A549 (cell line): ENCODE measurements at regions not wholly inside any gene's neighbourhood (a gene's known extent, or its start where the extent isn't known, plus 50 kb on each side); places are given as distances from the start of the nearest gene placed in this dataset.
"Not testable (repeated sequence)": the region's sequence is repeated elsewhere in the genome, so short reads cannot be mapped to it uniquely, and the experiment has no call there.

Source experiments
- ATAC-seq, 2 experiments: fragments of 200-7000 bp in 1 of 2; fragments of >200 bp in 1 of 2; cut with Nextera tagmentation in 1 of 2; cut with Tn5 transposase in 1 of 2; 3 replicates each; pipeline versions ENCODE4 v1.8.0 to v1.9.1; 2018 to 2020; ENCODE audit warnings: mild to moderate bottlenecking in 1 of 2, moderate library complexity in 1 of 2
- CTCF ChIA-PET: fragments of 300-600 bp; sonication (Branson Sonifier 250); formaldehyde crosslinking; extraction: SDS; loops from one replicate; lab custom pipeline; 2021; ENCODE audit warnings: antibody characterized with exemption, inconsistent platforms; lab: Yijun Ruan, JAX
- POLR2A ChIA-PET: fragments of 350-600 bp; formaldehyde crosslinking; extraction: SDS; loops from one replicate; lab custom pipeline; 2021; ENCODE audit warnings: antibody characterized with exemption, inconsistent platforms; lab: Yijun Ruan, JAX
- DNase-seq, 2 experiments: peaks; one replicate each; pipeline versions ENCODE4 v3.0.0 to v3.0.0-alpha.2; 2011 to 2016; ENCODE audit warnings: low read depth in 1 of 2, low spot score in 1 of 2
- FAIRE-seq: peaks from 2 replicates; lab custom pipeline; 2011; peaks lifted over from hg19 to GRCh38; lab: Jason Lieb, UNC
- H3K27ac ChIP-seq, 2 experiments: fragments of >200 bp; sonication (Bioruptor Twin); formaldehyde crosslinking; 3 replicates each; pipeline ENCODE4 v1.5.1; 2016 to 2017
- H3K4me1 ChIP-seq: fragments of >200 bp; sonication (Bioruptor Twin); formaldehyde crosslinking; 3 replicates; pipeline ENCODE4 v1.6.1; 2016
- H3K4me2 ChIP-seq: fragments of >200 bp; sonication (Bioruptor Twin); formaldehyde crosslinking; 3 replicates; pipeline ENCODE4 v1.6.1; 2016
- H3K4me3 ChIP-seq: fragments of >200 bp; sonication (Bioruptor Twin); formaldehyde crosslinking; 3 replicates; pipeline ENCODE4 v1.5.1; 2016
- H3K9me3 ChIP-seq: fragments of >200 bp; sonication (Bioruptor Twin); formaldehyde crosslinking; 3 replicates; pipeline ENCODE4 v1.6.1; 2016
- CEBPB ChIP-seq, 2 experiments: fragments of >200 bp in 1 of 2; sonication (Bioruptor Twin) in 1 of 2; formaldehyde crosslinking in 1 of 2; IDR thresholded peaks; 2 replicates each; pipeline ENCODE4 v1.6.1; 2012 to 2016
- EHF ChIP-seq: fragments of 250-450 bp; sonication (Bioruptor Pico); IDR thresholded peaks from 2 replicates; pipeline ENCODE4 v1.5.0; 2020; ENCODE audit warnings: mild to moderate bottlenecking
- ESRRA ChIP-seq: fragments of 150-350 bp; IDR thresholded peaks from 2 replicates; pipeline ENCODE4 v1.6.1; 2014; ENCODE audit warnings: mild to moderate bottlenecking, low read length, borderline replicate concordance
- FOSL2 ChIP-seq, 2 experiments: fragments of 450-650 bp in 1 of 2; fragments of >200 bp in 1 of 2; sonication (Bioruptor Twin) in 1 of 2; formaldehyde crosslinking; IDR thresholded peaks; 2 replicates each; pipeline versions ENCODE4 v1.5.0 to v1.6.1; 2016 to 2020; ENCODE audit warnings: mild to moderate bottlenecking in 1 of 2, moderate library complexity in 1 of 2
- FOXS1 ChIP-seq: fragments of 250-450 bp; sonication (Bioruptor Pico); IDR thresholded peaks from 2 replicates; pipeline ENCODE4 v1.5.0; 2020; ENCODE audit warnings: mild to moderate bottlenecking, moderate library complexity
- GATA3 ChIP-seq: IDR thresholded peaks from 2 replicates; pipeline ENCODE4 v1.6.1; 2012; ENCODE audit warnings: borderline replicate concordance
- HOXB13 ChIP-seq: fragments of 250-450 bp; sonication (Bioruptor Pico); IDR thresholded peaks from 2 replicates; pipeline ENCODE4 v1.5.0; 2020; ENCODE audit warnings: low read depth, mild to moderate bottlenecking, moderate library complexity
- JUNB ChIP-seq: fragments of >200 bp; sonication (Bioruptor Twin); formaldehyde crosslinking; IDR thresholded peaks from 2 replicates; pipeline ENCODE4 v1.6.1; 2016
- KDM5A ChIP-seq: fragments of 200-600 bp; sonication (generic); IDR thresholded peaks from 2 replicates; pipeline ENCODE4 v1.6.1; 2016; ENCODE audit warnings: antibody characterized with exemption, mild to moderate bottlenecking
- MYC ChIP-seq: IDR thresholded peaks from 2 replicates; pipeline ENCODE4 v1.6.1; 2012; ENCODE audit warnings: mild to moderate bottlenecking, inconsistent platforms, low read length, improper control_type of control experiment, borderline replicate concordance
- NPAS2 ChIP-seq: fragments of 250-450 bp; sonication (Bioruptor Pico); IDR thresholded peaks from 2 replicates; pipeline ENCODE4 v1.8.0; 2022; ENCODE audit warnings: mild to moderate bottlenecking, moderate library complexity, borderline replicate concordance
- RFX5 ChIP-seq: fragments of 450-650 bp; IDR thresholded peaks from 2 replicates; pipeline ENCODE4 v1.7.1; 2014; ENCODE audit warnings: antibody characterized with exemption, mild to moderate bottlenecking, moderate library complexity
- SMC3 ChIP-seq: fragments of >200 bp; sonication (Bioruptor Twin); formaldehyde crosslinking; IDR thresholded peaks from 3 replicates; pipeline ENCODE4 v1.6.1; 2018; ENCODE audit warnings: inconsistent platforms
- SREBF2 ChIP-seq: fragments of 450-650 bp; IDR thresholded peaks from 2 replicates; pipeline ENCODE4 v1.6.1; 2014; ENCODE audit warnings: mild to moderate bottlenecking, moderate library complexity
- TFCP2L1 ChIP-seq: fragments of 250-450 bp; sonication (Bioruptor Pico); IDR thresholded peaks from 2 replicates; pipeline ENCODE4 v1.5.0; 2021; ENCODE audit warnings: mild to moderate bottlenecking
- TP53 ChIP-seq: fragments of 250-450 bp; sonication (Bioruptor Pico); IDR thresholded peaks from 2 replicates; pipeline ENCODE4 v1.5.0; 2021; ENCODE audit warnings: mild to moderate bottlenecking, moderate library complexity
- ZNF302 ChIP-seq: fragments of 250-450 bp; sonication (Bioruptor Pico); IDR thresholded peaks from 2 replicates; pipeline ENCODE4 v1.9.0; 2021; ENCODE audit warnings: inconsistent platforms, mild to moderate bottlenecking, moderate library complexity
- WGBS: methylation state at CpG from one replicate; pipeline ENCODE4 v1.1.6; 2017; ENCODE audit errors: missing lambda C conversion rate; 5-methylcytosine and 5-hydroxymethylcytosine counted together
- TF ChIP-seq, protein P1 (sequence below): fragments of 250-450 bp; sonication (Bioruptor Pico); IDR thresholded peaks from 2 replicates; pipeline ENCODE4 v1.5.0; 2020; ENCODE audit warnings: low read depth, mild to moderate bottlenecking, moderate library complexity
- TF ChIP-seq, protein P2 (sequence below): fragments of >200 bp; sonication (Bioruptor Twin); formaldehyde crosslinking; IDR thresholded peaks from 3 replicates; pipeline ENCODE4 v1.6.1; 2016
- TF ChIP-seq, protein P3 (sequence below): IDR thresholded peaks from 2 replicates; pipeline ENCODE4 v1.6.1; 2012
- TF ChIP-seq, protein P4 (sequence below): IDR thresholded peaks from 2 replicates; pipeline ENCODE4 v1.6.1; 2012; ENCODE audit warnings: low read depth, borderline replicate concordance
- TF ChIP-seq, protein P5 (sequence below): fragments of >200 bp; sonication (Bioruptor Twin); formaldehyde crosslinking; IDR thresholded peaks from 2 replicates; pipeline ENCODE4 v1.6.1; 2016

DNA sequence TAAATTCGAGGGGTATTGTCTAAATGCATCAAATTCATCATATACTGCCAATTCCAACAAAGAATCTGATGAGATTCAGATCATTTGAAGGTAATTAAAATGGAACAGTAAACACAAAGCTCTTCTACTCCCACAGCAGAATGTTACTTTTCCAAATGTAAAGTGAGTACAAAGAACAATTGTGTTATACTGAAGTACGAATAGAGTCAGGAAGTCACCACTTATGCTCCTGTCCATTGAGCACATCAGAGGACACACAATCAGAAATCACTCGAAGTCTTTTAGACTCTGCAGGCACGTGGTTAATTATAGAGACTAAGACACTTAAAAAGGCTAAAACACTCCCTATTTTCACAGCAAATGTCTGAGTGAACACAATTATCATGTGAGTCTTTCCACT is 388.5 kb upstream of the MIS18BP1 start:
- ChIA-PET CTCF (no interaction called here), POLR2A (no interaction called here)
- Histone ChIP-seq H3K4me2 (no peak overlapping the region), H3K27ac (no peak overlapping the region), H3K4me1 (no peaks in the 10 kb centered on the region), H3K9me3 (no peaks in the 10 kb centered on the region), H3K4me3 (no peak overlapping the region)
- no peak for FAIRE-seq
- DNase-seq, result no peak
- no peak for ATAC-seq
- TF ChIP-seq KDM5A (no peak), NPAS2 (CRISPR knock-in tag) (no peak), CEBPB (IDR thresholded peaks at IDR 0.05) (no peak), EHF (CRISPR knock-in tag) (no peak), FOSL2 (IDR thresholded peaks at IDR 0.05) (no peak), FOSL2 (CRISPR knock-in tag; IDR thresholded peaks at IDR 0.05) (no peak), ZNF302 (no peak), RFX5 (no peak)
- WGBS, result 3% methylated on average over 4 of the region's 4 CpGs

DNA sequence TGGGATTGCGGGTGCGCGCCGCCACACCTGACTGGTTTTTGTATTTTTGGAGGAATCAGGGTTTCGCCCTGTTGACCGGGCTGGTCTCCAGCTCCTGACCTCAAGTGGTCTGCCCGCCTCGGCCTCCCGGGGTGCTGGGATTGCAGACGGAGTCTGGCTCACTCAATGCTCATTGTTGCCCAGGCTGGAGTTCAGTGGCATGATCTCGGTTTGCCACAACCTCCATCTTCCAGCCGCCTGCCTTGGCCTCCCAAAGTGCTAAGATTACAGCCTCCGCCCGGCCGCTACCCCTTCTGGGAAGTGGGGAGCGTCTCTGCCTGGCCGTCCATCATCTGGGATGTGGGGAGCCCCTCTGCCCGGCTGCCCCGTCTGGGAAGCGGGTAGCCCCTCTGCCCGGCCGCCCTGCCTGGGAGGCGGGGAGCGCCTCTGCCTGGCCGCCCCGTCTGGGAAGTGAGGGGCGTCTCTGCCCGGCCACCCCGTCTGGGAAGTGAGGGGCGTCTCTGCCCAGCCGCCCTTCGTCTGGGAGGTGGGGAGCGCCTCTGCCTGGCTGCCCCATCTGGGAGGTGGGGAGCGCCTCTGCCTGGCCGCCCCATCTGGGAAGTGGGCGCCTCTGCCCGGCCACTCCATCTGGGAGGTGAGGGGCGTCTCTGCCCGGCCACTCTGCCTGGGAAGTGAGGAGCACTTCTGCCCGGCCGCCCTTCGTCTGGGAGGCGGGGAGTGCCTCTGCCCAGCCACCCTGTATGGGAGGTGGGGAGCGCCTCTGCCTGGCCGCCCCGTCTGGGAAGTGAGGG is 381.8 kb upstream of the MIS18BP1 start:
- H3K4me2 ChIP-seq, H3K9me3 ChIP-seq, H3K27ac ChIP-seq, POLR2A ChIA-PET, CTCF ChIA-PET, FAIRE-seq, H3K4me1 ChIP-seq, ATAC-seq, H3K4me3 ChIP-seq, DNase-seq: not testable (repeated sequence)
- 65% methylated on average over 11 of the region's 46 CpGs for WGBS

DNA sequence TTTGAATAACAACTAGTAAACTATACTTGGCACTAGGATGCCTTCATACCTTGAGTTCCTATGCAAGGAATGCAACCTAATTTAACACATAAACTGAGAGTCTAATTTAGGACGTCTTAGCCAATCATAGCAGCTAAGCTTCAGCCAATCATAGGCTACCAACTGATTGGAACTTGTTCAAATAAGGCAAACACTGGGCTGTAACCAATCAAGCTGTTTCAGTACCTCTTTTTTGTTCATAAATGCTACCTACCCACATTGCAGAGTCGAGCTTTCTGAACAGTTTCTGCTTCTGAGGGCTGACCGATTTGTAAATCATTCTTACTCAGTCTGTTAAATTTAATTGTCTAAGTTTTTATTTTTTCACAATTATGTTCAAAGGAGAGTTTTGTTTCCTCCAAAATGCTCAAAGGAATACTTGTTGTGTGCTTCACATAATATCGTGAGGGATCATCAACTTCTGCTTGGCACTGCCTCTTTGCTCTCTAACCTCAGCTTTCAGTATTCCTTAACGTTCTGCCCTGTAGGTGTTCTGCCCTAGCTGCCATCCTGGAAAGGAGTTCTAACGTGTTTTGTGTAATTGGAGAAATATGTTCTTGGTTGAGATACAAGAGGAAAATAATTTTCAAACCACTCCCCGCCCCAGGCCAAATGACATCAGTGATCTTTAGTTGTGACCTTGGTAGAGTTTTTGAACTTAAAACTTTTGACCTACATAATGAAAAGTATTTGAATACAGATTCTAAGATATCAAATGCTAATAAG is 380.4 kb upstream of the MIS18BP1 start:
- no peak overlapping the region for H3K27ac ChIP-seq

More for the DNA sequence above, 380.4 kb upstream of the MIS18BP1 start:
- FAIRE-seq, result no peak
- H3K4me1 ChIP-seq, result no peaks in the 10 kb centered on the region
- no peaks in the 10 kb centered on the region for H3K9me3 ChIP-seq
- no peak for ATAC-seq
- H3K4me2 ChIP-seq, result no peak overlapping the region
- no peak for TF ChIP-seq GATA3
- TF ChIP-seq, protein P1, sequence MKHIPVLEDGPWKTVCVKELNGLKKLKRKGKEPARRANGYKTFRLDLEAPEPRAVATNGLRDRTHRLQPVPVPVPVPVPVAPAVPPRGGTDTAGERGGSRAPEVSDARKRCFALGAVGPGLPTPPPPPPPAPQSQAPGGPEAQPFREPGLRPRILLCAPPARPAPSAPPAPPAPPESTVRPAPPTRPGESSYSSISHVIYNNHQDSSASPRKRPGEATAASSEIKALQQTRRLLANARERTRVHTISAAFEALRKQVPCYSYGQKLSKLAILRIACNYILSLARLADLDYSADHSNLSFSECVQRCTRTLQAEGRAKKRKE, result no peak
- no peak for TF ChIP-seq TFCP2L1 (CRISPR knock-in tag)
- TF ChIP-seq JUNB, result no peak
- no peak for TF ChIP-seq SMC3
- TF ChIP-seq CEBPB (IDR thresholded peaks at IDR 0.05), result no peak
- TF ChIP-seq, protein P2, sequence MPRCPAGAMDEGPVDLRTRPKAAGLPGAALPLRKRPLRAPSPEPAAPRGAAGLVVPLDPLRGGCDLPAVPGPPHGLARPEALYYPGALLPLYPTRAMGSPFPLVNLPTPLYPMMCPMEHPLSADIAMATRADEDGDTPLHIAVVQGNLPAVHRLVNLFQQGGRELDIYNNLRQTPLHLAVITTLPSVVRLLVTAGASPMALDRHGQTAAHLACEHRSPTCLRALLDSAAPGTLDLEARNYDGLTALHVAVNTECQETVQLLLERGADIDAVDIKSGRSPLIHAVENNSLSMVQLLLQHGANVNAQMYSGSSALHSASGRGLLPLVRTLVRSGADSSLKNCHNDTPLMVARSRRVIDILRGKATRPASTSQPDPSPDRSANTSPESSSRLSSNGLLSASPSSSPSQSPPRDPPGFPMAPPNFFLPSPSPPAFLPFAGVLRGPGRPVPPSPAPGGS, result no peak
- no peak for TF ChIP-seq SREBF2
- no peak for TF ChIP-seq ESRRA
- TF ChIP-seq, protein P3, sequence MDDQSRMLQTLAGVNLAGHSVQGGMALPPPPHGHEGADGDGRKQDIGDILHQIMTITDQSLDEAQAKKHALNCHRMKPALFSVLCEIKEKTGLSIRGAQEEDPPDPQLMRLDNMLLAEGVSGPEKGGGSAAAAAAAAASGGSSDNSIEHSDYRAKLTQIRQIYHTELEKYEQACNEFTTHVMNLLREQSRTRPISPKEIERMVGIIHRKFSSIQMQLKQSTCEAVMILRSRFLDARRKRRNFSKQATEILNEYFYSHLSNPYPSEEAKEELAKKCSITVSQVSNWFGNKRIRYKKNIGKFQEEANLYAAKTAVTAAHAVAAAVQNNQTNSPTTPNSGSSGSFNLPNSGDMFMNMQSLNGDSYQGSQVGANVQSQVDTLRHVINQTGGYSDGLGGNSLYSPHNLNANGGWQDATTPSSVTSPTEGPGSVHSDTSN, result no peak
- no peak for TF ChIP-seq FOXS1 (CRISPR knock-in tag)
- no peak for TF ChIP-seq EHF (CRISPR knock-in tag)
- TF ChIP-seq, protein P4, sequence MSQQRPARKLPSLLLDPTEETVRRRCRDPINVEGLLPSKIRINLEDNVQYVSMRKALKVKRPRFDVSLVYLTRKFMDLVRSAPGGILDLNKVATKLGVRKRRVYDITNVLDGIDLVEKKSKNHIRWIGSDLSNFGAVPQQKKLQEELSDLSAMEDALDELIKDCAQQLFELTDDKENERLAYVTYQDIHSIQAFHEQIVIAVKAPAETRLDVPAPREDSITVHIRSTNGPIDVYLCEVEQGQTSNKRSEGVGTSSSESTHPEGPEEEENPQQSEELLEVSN, result no peak
- TF ChIP-seq HOXB13 (CRISPR knock-in tag), result no peak
- TF ChIP-seq, protein P5, sequence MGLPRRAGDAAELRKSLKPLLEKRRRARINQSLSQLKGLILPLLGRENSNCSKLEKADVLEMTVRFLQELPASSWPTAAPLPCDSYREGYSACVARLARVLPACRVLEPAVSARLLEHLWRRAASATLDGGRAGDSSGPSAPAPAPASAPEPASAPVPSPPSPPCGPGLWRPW, result no peak
- no peak for TF ChIP-seq TP53 (CRISPR knock-in tag)
- TF ChIP-seq MYC, result no peak
- DNase-seq, result no peak
- CTCF ChIA-PET, result no interaction called here
- 6% methylated on average over 7 of the region's 7 CpGs for WGBS
- POLR2A ChIA-PET, result no interaction called here
- H3K4me3 ChIP-seq, result no peak overlapping the region
